ENCODE measurements at regions not wholly inside any gene's neighbourhood (a gene's known extent, or its start where the extent isn't known, plus 50 kb on each side); places are given as distances from the start of the nearest gene placed in this dataset.

DNA sequence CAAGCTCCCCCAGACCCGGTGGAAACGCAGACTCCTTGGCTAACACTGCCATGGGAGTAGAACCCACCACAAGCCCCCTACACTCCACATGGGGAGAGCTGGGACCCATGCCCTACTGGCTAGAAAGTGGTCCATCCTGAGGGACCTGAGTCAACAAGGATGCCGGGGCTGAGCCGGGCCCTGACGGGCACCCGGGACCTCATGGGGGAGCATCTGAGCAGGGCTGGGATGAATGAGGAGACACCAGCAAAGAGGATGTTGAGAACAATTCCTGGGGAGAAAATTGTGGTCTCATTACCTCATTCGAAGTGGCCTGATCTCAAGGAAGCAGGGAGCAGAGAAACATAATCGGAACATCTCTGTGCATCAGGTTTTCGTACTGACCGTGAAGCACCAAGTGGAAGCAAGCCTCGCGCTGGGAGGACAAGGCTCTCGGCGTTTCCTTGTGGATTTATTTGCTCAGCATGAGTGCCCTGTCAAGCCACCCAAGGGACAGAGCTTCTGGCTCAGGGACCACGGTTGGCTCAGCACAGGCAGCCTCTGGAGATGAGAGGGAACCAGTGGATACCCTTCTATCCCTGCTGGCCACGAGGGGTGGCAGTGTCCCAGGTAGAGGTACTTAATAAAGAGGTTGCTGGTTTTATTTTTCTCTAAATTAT, 132.2 kb upstream of the FAM20C start:
- Histone ChIP-seq H3K79me2 (ENCODE audit: control insufficient read depth, insufficient read depth, low read length, poor library complexity) (no peaks in the 10 kb centered on the region), H3K79me1 (ENCODE audit: low read length) (no peaks in the 10 kb centered on the region), H4K12ac (ENCODE audit: low read depth, low read length) (no peak overlapping the region), H4K8ac (ENCODE audit: low read depth, low read length) (no peak overlapping the region), H3K18ac (ENCODE audit: low read length) (no peak overlapping the region), H3K23ac (ENCODE audit: low read length) (no peak overlapping the region), H3K27ac (ENCODE audit: low read depth, low read length) (no peak overlapping the region), H2AFZ (ENCODE audit: insufficient read depth, low read length, poor library complexity) (no peak overlapping the region), H3K14ac (ENCODE audit: low read length) (no peak overlapping the region), H3K36me3 (ENCODE audit: control insufficient read depth in 1 of 2, insufficient read depth in 2 of 2, low read length in 2 of 2) (no peaks in the 10 kb centered on the region), H3K4me2 (ENCODE audit: low read length) (no peak overlapping the region), H3K4me3 (ENCODE audit: low read depth, low read length) (no peak overlapping the region), H3K27me3 (ENCODE audit: insufficient read depth, low read length) (no peaks in the 10 kb centered on the region), H3K9ac (ENCODE audit: low read length) (no peak overlapping the region), H4K91ac (ENCODE audit: low read depth, low read length) (no peak overlapping the region), H2BK120ac (ENCODE audit: insufficient read depth, low read length, poor library complexity) (no peak overlapping the region), H3K4ac (ENCODE audit: low read depth, low read length) (no peak overlapping the region), H2BK12ac (ENCODE audit: low read length) (no peak overlapping the region), H3K9me3 (ENCODE audit: insufficient read depth, low read depth, low read length) (peaks cover 4% of the 10 kb centered on the region), H2BK5ac (ENCODE audit: low read depth, low read length, poor library complexity) (no peak overlapping the region), H2AK5ac (ENCODE audit: low read length) (no peak overlapping the region), H3K4me1 (ENCODE audit: control insufficient read depth in 1 of 2, insufficient read depth in 2 of 2, low read length in 2 of 2) (no peaks in the 10 kb centered on the region)
- DNase-seq = no peak
- no CpG with 5 or more reads among the region's 16 CpGs for WGBS (ENCODE audit: extremely low coverage, insufficient coverage, insufficient read length)

DNA sequence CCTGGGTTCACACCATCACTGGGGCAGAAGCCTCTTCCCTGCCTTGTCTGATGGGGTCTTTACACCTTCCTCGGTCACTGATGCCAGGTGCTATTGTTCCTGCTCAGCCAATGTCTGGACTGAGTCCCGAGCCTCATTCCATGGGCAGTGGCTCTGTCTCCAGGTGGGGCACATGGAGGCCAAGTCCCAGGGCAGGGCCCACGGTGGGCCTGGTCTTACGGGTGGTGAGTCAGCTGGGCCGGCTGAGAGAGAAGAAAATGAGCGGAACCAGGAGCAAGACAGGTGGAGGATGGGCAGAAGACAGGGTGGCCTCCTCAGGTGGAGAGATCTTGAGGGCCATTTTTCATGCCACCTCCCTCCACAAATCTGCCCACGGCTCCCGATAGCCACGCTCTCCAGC, 131.7 kb upstream of the FAM20C start:
- Histone ChIP-seq H2AK5ac (ENCODE audit: low read length) (no peak overlapping the region), H3K23ac (ENCODE audit: low read length) (no peak overlapping the region), H2AFZ (ENCODE audit: insufficient read depth, low read length, poor library complexity) (no peak overlapping the region), H2BK120ac (ENCODE audit: insufficient read depth, low read length, poor library complexity) (no peak overlapping the region), H3K14ac (ENCODE audit: low read length) (no peak overlapping the region), H3K27me3 (ENCODE audit: insufficient read depth, low read length) (no peaks in the 10 kb centered on the region), H2BK12ac (ENCODE audit: low read length) (no peak overlapping the region), H2BK5ac (ENCODE audit: low read depth, low read length, poor library complexity) (no peak overlapping the region), H3K9me3 (ENCODE audit: insufficient read depth, low read depth, low read length) (peaks cover 4% of the 10 kb centered on the region), H4K12ac (ENCODE audit: low read depth, low read length) (no peak overlapping the region), H4K8ac (ENCODE audit: low read depth, low read length) (no peak overlapping the region), H3K18ac (ENCODE audit: low read length) (no peak overlapping the region), H3K36me3 (ENCODE audit: control insufficient read depth in 1 of 2, insufficient read depth in 2 of 2, low read length in 2 of 2) (no peaks in the 10 kb centered on the region), H3K27ac (ENCODE audit: low read depth, low read length) (no peak overlapping the region), H3K4ac (ENCODE audit: low read depth, low read length) (no peak overlapping the region), H4K91ac (ENCODE audit: low read depth, low read length) (no peak overlapping the region), H3K4me1 (ENCODE audit: control insufficient read depth in 1 of 2, insufficient read depth in 2 of 2, low read length in 2 of 2) (no peaks in the 10 kb centered on the region), H3K9ac (ENCODE audit: low read length) (no peak overlapping the region), H3K4me3 (ENCODE audit: low read depth, low read length) (no peak overlapping the region), H3K79me1 (ENCODE audit: low read length) (no peaks in the 10 kb centered on the region), H3K79me2 (ENCODE audit: control insufficient read depth, insufficient read depth, low read length, poor library complexity) (no peaks in the 10 kb centered on the region), H3K4me2 (ENCODE audit: low read length) (no peak overlapping the region)
- no CpG with 5 or more reads among the region's 9 CpGs for WGBS (ENCODE audit: extremely low coverage, insufficient coverage, insufficient read length)
- DNase-seq = no peak

DNA sequence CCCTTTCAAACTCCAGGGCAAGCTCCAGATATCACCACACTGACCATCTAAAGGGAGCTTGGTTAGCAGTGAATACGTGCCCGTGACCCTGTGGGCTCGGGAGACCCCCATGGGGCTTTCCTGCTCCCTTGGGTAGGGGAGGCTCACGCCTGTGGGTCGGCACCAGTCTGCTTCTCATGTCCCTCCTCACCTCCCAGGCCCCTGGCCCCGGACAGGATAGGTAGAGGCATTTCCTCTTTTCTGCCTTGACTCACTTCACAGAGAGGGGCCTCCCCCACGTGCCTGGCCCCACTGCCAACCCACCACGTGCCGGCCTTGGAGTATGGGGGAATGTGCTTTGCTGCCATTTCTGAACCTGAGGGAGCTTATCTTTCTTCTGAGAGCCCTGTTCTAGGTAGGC, 131.3 kb upstream of the FAM20C start:
- Histone ChIP-seq H3K27me3 (ENCODE audit: insufficient read depth, low read length) (no peaks in the 10 kb centered on the region), H3K79me1 (ENCODE audit: low read length) (no peaks in the 10 kb centered on the region), H3K36me3 (ENCODE audit: control insufficient read depth in 1 of 2, insufficient read depth in 2 of 2, low read length in 2 of 2) (no peaks in the 10 kb centered on the region), H3K14ac (ENCODE audit: low read length) (no peak overlapping the region), H2BK12ac (ENCODE audit: low read length) (no peak overlapping the region), H4K12ac (ENCODE audit: low read depth, low read length) (no peak overlapping the region), H3K9me3 (ENCODE audit: insufficient read depth, low read depth, low read length) (peaks cover 4% of the 10 kb centered on the region), H3K4me3 (ENCODE audit: low read depth, low read length) (no peak overlapping the region), H3K4me1 (ENCODE audit: control insufficient read depth in 1 of 2, insufficient read depth in 2 of 2, low read length in 2 of 2) (no peaks in the 10 kb centered on the region), H4K91ac (ENCODE audit: low read depth, low read length) (no peak overlapping the region), H4K8ac (ENCODE audit: low read depth, low read length) (no peak overlapping the region), H3K23ac (ENCODE audit: low read length) (no peak overlapping the region), H2BK5ac (ENCODE audit: low read depth, low read length, poor library complexity) (no peak overlapping the region), H2AK5ac (ENCODE audit: low read length) (no peak overlapping the region), H3K4ac (ENCODE audit: low read depth, low read length) (no peak overlapping the region), H3K18ac (ENCODE audit: low read length) (no peak overlapping the region), H3K4me2 (ENCODE audit: low read length) (no peak overlapping the region), H2BK120ac (ENCODE audit: insufficient read depth, low read length, poor library complexity) (no peak overlapping the region), H3K79me2 (ENCODE audit: control insufficient read depth, insufficient read depth, low read length, poor library complexity) (no peaks in the 10 kb centered on the region), H2AFZ (ENCODE audit: insufficient read depth, low read length, poor library complexity) (no peak overlapping the region), H3K9ac (ENCODE audit: low read length) (no peak overlapping the region), H3K27ac (ENCODE audit: low read depth, low read length) (no peak overlapping the region)
- WGBS (ENCODE audit: extremely low coverage, insufficient coverage, insufficient read length) = no CpG with 5 or more reads among the region's 9 CpGs
- DNase-seq = no peak

DNA sequence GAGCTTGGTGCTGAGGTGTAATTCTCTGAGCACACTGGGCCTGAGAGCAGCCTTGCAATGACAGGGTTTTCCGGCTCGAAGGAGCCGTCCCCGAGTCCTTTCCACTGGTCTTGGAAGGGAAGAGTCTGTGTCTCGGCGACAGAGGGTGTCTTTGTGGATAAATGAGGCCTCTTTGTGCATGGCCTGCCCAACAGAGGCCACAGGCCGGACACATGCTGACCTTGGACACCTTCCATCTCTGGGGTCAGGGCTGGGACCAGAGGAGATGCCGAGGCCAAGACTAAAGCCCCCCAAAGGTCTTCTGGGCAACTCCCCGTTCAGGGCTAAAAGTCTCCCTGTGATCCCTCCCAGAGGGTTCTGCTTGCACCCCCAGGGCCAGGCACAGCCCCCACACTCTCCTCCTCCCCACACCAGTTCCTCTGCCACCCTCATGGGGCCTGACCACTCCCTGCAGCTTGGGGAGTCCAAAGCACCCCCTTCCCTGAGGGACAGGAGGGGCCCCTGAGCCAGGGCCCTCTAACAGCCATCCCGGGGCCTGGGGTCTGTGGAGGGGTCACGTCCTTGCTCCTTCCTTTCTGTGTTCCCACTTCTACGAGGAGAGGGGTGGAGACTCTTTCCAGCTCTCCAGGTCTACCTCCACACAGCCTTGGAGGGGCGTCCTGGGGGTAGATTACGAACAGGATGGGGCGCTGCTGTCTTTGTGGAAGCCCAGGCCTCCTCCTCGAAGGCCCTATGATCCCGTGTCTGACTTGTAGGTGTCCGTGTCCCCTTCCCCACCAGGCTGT, 130.6 kb upstream of the FAM20C start:
- no peak overlapping the region for H2BK12ac ChIP-seq (ENCODE audit: low read length)
- H3K9me3 ChIP-seq (ENCODE audit: insufficient read depth, low read depth, low read length) = peaks cover 4% of the 10 kb centered on the region
- no peak overlapping the region for H4K12ac ChIP-seq (ENCODE audit: low read depth, low read length)
- no peaks in the 10 kb centered on the region for H3K4me1 ChIP-seq (ENCODE audit: control insufficient read depth in 1 of 2, insufficient read depth in 2 of 2, low read length in 2 of 2)
- no peak overlapping the region for H2AFZ ChIP-seq (ENCODE audit: insufficient read depth, low read length, poor library complexity)
- no peaks in the 10 kb centered on the region for H3K36me3 ChIP-seq (ENCODE audit: control insufficient read depth in 1 of 2, insufficient read depth in 2 of 2, low read length in 2 of 2)
- no peak overlapping the region for H2BK120ac ChIP-seq (ENCODE audit: insufficient read depth, low read length, poor library complexity)
- no peak overlapping the region for H3K23ac ChIP-seq (ENCODE audit: low read length)
- WGBS (ENCODE audit: extremely low coverage, insufficient coverage, insufficient read length) = no CpG with 5 or more reads among the region's 18 CpGs
- H3K4ac ChIP-seq (ENCODE audit: low read depth, low read length) = no peak overlapping the region
- H4K8ac ChIP-seq (ENCODE audit: low read depth, low read length) = no peak overlapping the region
- no peak overlapping the region for H4K91ac ChIP-seq (ENCODE audit: low read depth, low read length)
- DNase-seq = no peak
- H3K14ac ChIP-seq (ENCODE audit: low read length) = no peak overlapping the region
- H3K9ac ChIP-seq (ENCODE audit: low read length) = no peak overlapping the region
- H2AK5ac ChIP-seq (ENCODE audit: low read length) = no peak overlapping the region
- no peak overlapping the region for H3K18ac ChIP-seq (ENCODE audit: low read length)
- no peak overlapping the region for H3K27ac ChIP-seq (ENCODE audit: low read depth, low read length)
- H2BK5ac ChIP-seq (ENCODE audit: low read depth, low read length, poor library complexity) = no peak overlapping the region
- H3K79me1 ChIP-seq (ENCODE audit: low read length) = no peaks in the 10 kb centered on the region
- no peak overlapping the region for H3K4me2 ChIP-seq (ENCODE audit: low read length)
- no peak overlapping the region for H3K4me3 ChIP-seq (ENCODE audit: low read depth, low read length)
- no peaks in the 10 kb centered on the region for H3K27me3 ChIP-seq (ENCODE audit: insufficient read depth, low read length)
- H3K79me2 ChIP-seq (ENCODE audit: control insufficient read depth, insufficient read depth, low read length, poor library complexity) = no peaks in the 10 kb centered on the region

Measured in trophoblast cell (in vitro differentiated cells and primary cell).